ENCODE measurements at regions not wholly inside any gene's neighbourhood (a gene's known extent, or its start where the extent isn't known, plus 50 kb on each side); places are given as distances from the start of the nearest gene placed in this dataset.

- Mint-ChIP-seq H3K4me1 (no peaks in the 10 kb centered on the region), H3K27me3 (ENCODE audit: low read depth) (no peaks in the 10 kb centered on the region), H3K4me3 (no peak overlapping the region), H3K9me3 (no peaks in the 10 kb centered on the region), H3K36me3 (ENCODE audit: low read depth) (no peaks in the 10 kb centered on the region), H3K27ac (no peak overlapping the region)
- TF ChIP-seq CTCF (IDR thresholded peaks at IDR 0.05; ENCODE audit: unreplicated experiment in 3 of 3): no peak
Measured at GRCh38 chr4:151835467-151835866, 74.7 kb upstream of the GATB start.

GRCh38 chr4:151833174-151833573 lies 72.4 kb upstream of the GATB start:
- no peaks in the 10 kb centered on the region for H3K27me3 Mint-ChIP-seq (ENCODE audit: low read depth)
- H3K27ac Mint-ChIP-seq: no peak overlapping the region
- H3K4me3 Mint-ChIP-seq: no peak overlapping the region
- peaks cover 4% of the 10 kb centered on the region for H3K4me1 Mint-ChIP-seq
- TF ChIP-seq CTCF (IDR thresholded peaks at IDR 0.05; ENCODE audit: unreplicated experiment in 3 of 3): no peak
- H3K9me3 Mint-ChIP-seq: no peaks in the 10 kb centered on the region
- H3K36me3 Mint-ChIP-seq (ENCODE audit: low read depth): no peaks in the 10 kb centered on the region

- H3K27me3 Mint-ChIP-seq (ENCODE audit: low read depth): no peaks in the 10 kb centered on the region
- H3K27ac Mint-ChIP-seq: no peak overlapping the region
- peaks cover 6% of the 10 kb centered on the region for H3K4me1 Mint-ChIP-seq
- H3K4me3 Mint-ChIP-seq: no peak overlapping the region
- H3K36me3 Mint-ChIP-seq (ENCODE audit: low read depth): no peaks in the 10 kb centered on the region
- peaks cover 6% of the 10 kb centered on the region for H3K9me3 Mint-ChIP-seq
- TF ChIP-seq CTCF (IDR thresholded peaks at IDR 0.05; ENCODE audit: unreplicated experiment in 3 of 3): no peak
Measured at GRCh38 chr4:151831526-151831925, 70.7 kb upstream of the GATB start.

- TF ChIP-seq CTCF (IDR thresholded peaks at IDR 0.05; ENCODE audit: unreplicated experiment in 3 of 3): no peak
- H3K9me3 Mint-ChIP-seq: peaks cover 10% of the 10 kb centered on the region
- peaks cover 6% of the 10 kb centered on the region for H3K4me1 Mint-ChIP-seq
- no peak overlapping the region for H3K27ac Mint-ChIP-seq
- H3K36me3 Mint-ChIP-seq (ENCODE audit: low read depth): no peaks in the 10 kb centered on the region
- no peaks in the 10 kb centered on the region for H3K27me3 Mint-ChIP-seq (ENCODE audit: low read depth)
- no peak overlapping the region for H3K4me3 Mint-ChIP-seq
Measured at GRCh38 chr4:151830168-151830567, 69.4 kb upstream of the GATB start.

GRCh38 chr4:151829309-151829708 lies 68.5 kb upstream of the GATB start:
- no peak overlapping the region for H3K4me3 Mint-ChIP-seq
- no peaks in the 10 kb centered on the region for H3K36me3 Mint-ChIP-seq (ENCODE audit: low read depth)
- no peak overlapping the region for H3K27ac Mint-ChIP-seq
- no peak for TF ChIP-seq CTCF (IDR thresholded peaks at IDR 0.05; ENCODE audit: unreplicated experiment in 3 of 3)
- H3K9me3 Mint-ChIP-seq: peaks cover 10% of the 10 kb centered on the region
- H3K27me3 Mint-ChIP-seq (ENCODE audit: low read depth): no peaks in the 10 kb centered on the region
- H3K4me1 Mint-ChIP-seq: peaks cover 6% of the 10 kb centered on the region

GRCh38 chr4:151824656-151825055 lies 63.8 kb upstream of the GATB start:
- Mint-ChIP-seq H3K9me3 (peaks cover 10% of the 10 kb centered on the region), H3K27me3 (ENCODE audit: low read depth) (no peaks in the 10 kb centered on the region), H3K36me3 (ENCODE audit: low read depth) (no peaks in the 10 kb centered on the region), H3K4me3 (no peak overlapping the region), H3K27ac (no peak overlapping the region), H3K4me1 (peaks cover 6% of the 10 kb centered on the region)
- TF ChIP-seq CTCF (IDR thresholded peaks at IDR 0.05; ENCODE audit: unreplicated experiment in 3 of 3): no peak

All from nephron (organoid).